SU-DHL-6 (cell line): ENCODE measurements at regions not wholly inside any gene's neighbourhood (a gene's known extent, or its start where the extent isn't known, plus 50 kb on each side); places are given as distances from the start of the nearest gene placed in this dataset.

Source experiments
- EZH2phosphoT487 ChIP-seq: fragments of 200-600 bp; sonication (generic), shearing (Covaris generic); conservative IDR thresholded peaks from 2 replicates; pipeline ENCODE4 v1.6.1; 2018; ENCODE audit warnings: mild to moderate bottlenecking, antibody characterized with exemption, low read length, moderate library complexity, mixed read lengths
- TF ChIP-seq, protein P1 (sequence below): fragments of 200-600 bp; sonication (generic); IDR thresholded peaks from one replicate; pipeline ENCODE4 v1.5.1; 2017; ENCODE audit warnings: antibody characterized with exemption, mild to moderate bottlenecking, low read length, moderate library complexity; ENCODE audit not compliant: insufficient read depth, poor library complexity, severe bottlenecking

GRCh38 chr3:116614795-116615362, 94.7 kb upstream of the TUSC7 start:
- TF ChIP-seq, protein P1, sequence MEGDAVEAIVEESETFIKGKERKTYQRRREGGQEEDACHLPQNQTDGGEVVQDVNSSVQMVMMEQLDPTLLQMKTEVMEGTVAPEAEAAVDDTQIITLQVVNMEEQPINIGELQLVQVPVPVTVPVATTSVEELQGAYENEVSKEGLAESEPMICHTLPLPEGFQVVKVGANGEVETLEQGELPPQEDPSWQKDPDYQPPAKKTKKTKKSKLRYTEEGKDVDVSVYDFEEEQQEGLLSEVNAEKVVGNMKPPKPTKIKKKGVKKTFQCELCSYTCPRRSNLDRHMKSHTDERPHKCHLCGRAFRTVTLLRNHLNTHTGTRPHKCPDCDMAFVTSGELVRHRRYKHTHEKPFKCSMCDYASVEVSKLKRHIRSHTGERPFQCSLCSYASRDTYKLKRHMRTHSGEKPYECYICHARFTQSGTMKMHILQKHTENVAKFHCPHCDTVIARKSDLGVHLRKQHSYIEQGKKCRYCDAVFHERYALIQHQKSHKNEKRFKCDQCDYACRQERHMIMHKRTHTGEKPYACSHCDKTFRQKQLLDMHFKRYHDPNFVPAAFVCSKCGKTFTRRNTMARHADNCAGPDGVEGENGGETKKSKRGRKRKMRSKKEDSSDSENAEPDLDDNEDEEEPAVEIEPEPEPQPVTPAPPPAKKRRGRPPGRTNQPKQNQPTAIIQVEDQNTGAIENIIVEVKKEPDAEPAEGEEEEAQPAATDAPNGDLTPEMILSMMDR: no peak
- no peak for TF ChIP-seq EZH2phosphoT487
